MM.1S (cell line): ENCODE measurements at regions not wholly inside any gene's neighbourhood (a gene's known extent, or its start where the extent isn't known, plus 50 kb on each side); places are given as distances from the start of the nearest gene placed in this dataset.
"Not testable (repeated sequence)": the region's sequence is repeated elsewhere in the genome, so short reads cannot be mapped to it uniquely, and the experiment has no call there.

Source experiments
- DNase-seq: peaks from one replicate; pipeline ENCODE4 v3.0.0-alpha.2; 2015
- H2AFZ ChIP-seq: fragments of 300-600 bp; sonication (generic); 2 replicates; pipeline ENCODE4 v1.6.0; 2016; ENCODE audit warnings: antibody characterized with exemption, low read length
- H3F3A ChIP-seq: fragments of 300-600 bp; sonication (generic); 2 replicates; pipeline ENCODE4 v1.6.1; 2016; ENCODE audit warnings: mild to moderate bottlenecking, antibody characterized with exemption, low read length, moderate library complexity, mixed read lengths; ENCODE audit not compliant: insufficient read depth
- H3K27ac ChIP-seq: fragments of 300-600 bp; sonication (generic); 2 replicates; pipeline ENCODE4 v1.5.1; 2016; ENCODE audit warnings: mild to moderate bottlenecking, low read length
- H3K27me3 ChIP-seq: fragments of 300-600 bp; sonication (generic); replicated peaks from 2 replicates; pipeline ENCODE4 v1.6.0; 2016; ENCODE audit warnings: low read length; ENCODE audit not compliant: insufficient read depth
- H3K36me3 ChIP-seq: fragments of 300-600 bp; sonication (generic); replicated peaks from 2 replicates; pipeline ENCODE4 v1.6.1; 2016; ENCODE audit warnings: mild to moderate bottlenecking, low read length, mixed read lengths; ENCODE audit not compliant: insufficient read depth
- H3K4me1 ChIP-seq: fragments of 300-600 bp; sonication (generic); 2 replicates; pipeline ENCODE4 v1.6.1; 2016; ENCODE audit warnings: low read length, mixed read lengths
- H3K4me2 ChIP-seq: fragments of 300-600 bp; sonication (generic); 2 replicates; pipeline ENCODE4 v1.6.0; 2016; ENCODE audit warnings: low read depth, low read length
- H3K4me3 ChIP-seq: fragments of 300-600 bp; sonication (generic); 2 replicates; pipeline ENCODE4 v1.5.1; 2016; ENCODE audit warnings: low read length, mixed read lengths
- H3K79me2 ChIP-seq: fragments of 300-600 bp; sonication (generic); 2 replicates; pipeline ENCODE4 v1.6.1; 2016; ENCODE audit warnings: mixed run types, low read length, mixed read lengths
- H3K9ac ChIP-seq: fragments of 300-600 bp; sonication (generic); 2 replicates; pipeline ENCODE4 v1.6.1; 2016; ENCODE audit warnings: low read length, mixed read lengths
- H3K9me2 ChIP-seq: fragments of 300-600 bp; sonication (generic); replicated peaks from 2 replicates; pipeline ENCODE4 v1.6.1; 2016; ENCODE audit warnings: mild to moderate bottlenecking, low read length, mixed read lengths; ENCODE audit not compliant: insufficient read depth
- H3K9me3 ChIP-seq: fragments of 300-600 bp; sonication (generic); replicated peaks from 2 replicates; pipeline ENCODE4 v1.6.1; 2016; ENCODE audit warnings: mild to moderate bottlenecking, low read length, mixed read lengths; ENCODE audit not compliant: insufficient read depth
- H4K20me1 ChIP-seq: fragments of 300-600 bp; sonication (generic); 2 replicates; pipeline ENCODE4 v1.6.1; 2016; ENCODE audit warnings: mild to moderate bottlenecking, low read length, moderate library complexity, mixed read lengths; ENCODE audit not compliant: insufficient read depth
- EZH2 ChIP-seq: fragments of 300-600 bp; sonication (generic); optimal IDR thresholded peaks from 2 replicates; pipeline ENCODE3; 2017; ENCODE audit warnings: low read depth, mild to moderate bottlenecking, antibody characterized with exemption, low read length, mixed read lengths
- EZH2phosphoT487 ChIP-seq: fragments of 300-600 bp; sonication (generic); IDR thresholded peaks from 2 replicates; pipeline ENCODE4 v1.6.1; 2018; ENCODE audit warnings: antibody characterized with exemption, low read length
- TF ChIP-seq, protein P1 (sequence below): fragments of 300-600 bp; sonication (generic); IDR thresholded peaks from 2 replicates; pipeline ENCODE4 v1.5.1; 2016; ENCODE audit warnings: antibody characterized with exemption, low read length, mixed read lengths

DNA sequence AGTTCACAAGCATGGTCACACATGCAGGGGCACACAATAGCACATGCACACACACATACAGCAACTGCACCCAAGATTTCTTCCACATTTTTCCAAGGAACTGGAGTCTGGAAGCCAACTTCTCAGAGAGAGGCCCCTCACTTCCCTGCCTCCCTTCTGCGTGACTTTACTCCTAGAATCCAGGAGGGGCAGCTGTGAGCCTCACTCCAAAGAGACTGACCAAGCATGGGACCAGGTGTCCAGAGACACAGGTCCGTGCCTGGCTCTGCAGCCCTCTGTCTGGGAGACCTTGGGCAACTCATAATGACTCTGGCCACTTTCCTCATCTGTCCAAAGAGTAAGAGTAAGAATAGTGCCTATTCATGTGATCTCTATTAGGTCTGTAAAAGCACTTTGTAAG is 104.7 kb upstream of the TMEM132E start:
- no peak overlapping the region for H3K9ac ChIP-seq
- H3K4me3 ChIP-seq: no peak overlapping the region
- no peak overlapping the region for H3K4me2 ChIP-seq
- no peaks in the 10 kb centered on the region for H3K36me3 ChIP-seq
- H3K9me2 ChIP-seq: no peaks in the 10 kb centered on the region
- no peaks in the 10 kb centered on the region for H3K79me2 ChIP-seq
- H4K20me1 ChIP-seq: no peaks in the 10 kb centered on the region
- H3K4me1 ChIP-seq: no peaks in the 10 kb centered on the region
- TF ChIP-seq, protein P1, sequence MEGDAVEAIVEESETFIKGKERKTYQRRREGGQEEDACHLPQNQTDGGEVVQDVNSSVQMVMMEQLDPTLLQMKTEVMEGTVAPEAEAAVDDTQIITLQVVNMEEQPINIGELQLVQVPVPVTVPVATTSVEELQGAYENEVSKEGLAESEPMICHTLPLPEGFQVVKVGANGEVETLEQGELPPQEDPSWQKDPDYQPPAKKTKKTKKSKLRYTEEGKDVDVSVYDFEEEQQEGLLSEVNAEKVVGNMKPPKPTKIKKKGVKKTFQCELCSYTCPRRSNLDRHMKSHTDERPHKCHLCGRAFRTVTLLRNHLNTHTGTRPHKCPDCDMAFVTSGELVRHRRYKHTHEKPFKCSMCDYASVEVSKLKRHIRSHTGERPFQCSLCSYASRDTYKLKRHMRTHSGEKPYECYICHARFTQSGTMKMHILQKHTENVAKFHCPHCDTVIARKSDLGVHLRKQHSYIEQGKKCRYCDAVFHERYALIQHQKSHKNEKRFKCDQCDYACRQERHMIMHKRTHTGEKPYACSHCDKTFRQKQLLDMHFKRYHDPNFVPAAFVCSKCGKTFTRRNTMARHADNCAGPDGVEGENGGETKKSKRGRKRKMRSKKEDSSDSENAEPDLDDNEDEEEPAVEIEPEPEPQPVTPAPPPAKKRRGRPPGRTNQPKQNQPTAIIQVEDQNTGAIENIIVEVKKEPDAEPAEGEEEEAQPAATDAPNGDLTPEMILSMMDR: no peak
- no peak for TF ChIP-seq EZH2
- no peak for TF ChIP-seq EZH2phosphoT487
- no peaks in the 10 kb centered on the region for H3F3A ChIP-seq
- H3K27me3 ChIP-seq: no peaks in the 10 kb centered on the region
- H3K9me3 ChIP-seq: no peaks in the 10 kb centered on the region
- no peak for DNase-seq
- H3K27ac ChIP-seq: no peak overlapping the region
- H2AFZ ChIP-seq: no peak overlapping the region

DNA sequence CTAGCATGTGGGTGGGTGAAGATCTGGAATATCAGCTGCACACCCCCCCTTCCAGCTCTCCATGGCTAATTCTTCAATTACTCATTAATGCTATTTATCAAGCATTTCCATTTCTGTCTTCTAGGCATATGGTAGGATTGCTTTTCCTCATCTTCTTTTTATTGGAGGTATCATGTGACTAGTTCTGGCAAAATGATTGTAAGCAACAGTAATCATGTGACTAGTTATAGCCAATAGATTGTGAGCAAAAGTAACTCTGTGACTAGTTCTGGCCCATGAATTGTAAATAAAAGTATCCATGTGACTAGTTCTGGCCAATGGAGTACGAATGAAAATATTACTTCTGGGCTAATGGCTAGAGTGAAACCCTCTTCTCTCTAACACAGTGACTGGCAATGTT is 107.0 kb upstream of the TMEM132E start:
- Histone ChIP-seq H3K9ac (no peak overlapping the region), H3K4me3 (no peak overlapping the region), H3K36me3 (no peaks in the 10 kb centered on the region), H3F3A (no peaks in the 10 kb centered on the region), H2AFZ (no peak overlapping the region), H3K79me2 (no peaks in the 10 kb centered on the region), H3K4me2 (no peak overlapping the region), H3K9me2 (no peaks in the 10 kb centered on the region), H3K27me3 (no peaks in the 10 kb centered on the region), H3K4me1 (no peaks in the 10 kb centered on the region), H3K27ac (no peak overlapping the region), H3K9me3 (no peaks in the 10 kb centered on the region), H4K20me1 (no peaks in the 10 kb centered on the region)
- DNase-seq: no peak
- TF ChIP-seq EZH2phosphoT487 (no peak), EZH2 (no peak)
- TF ChIP-seq, protein P1: no peak

DNA sequence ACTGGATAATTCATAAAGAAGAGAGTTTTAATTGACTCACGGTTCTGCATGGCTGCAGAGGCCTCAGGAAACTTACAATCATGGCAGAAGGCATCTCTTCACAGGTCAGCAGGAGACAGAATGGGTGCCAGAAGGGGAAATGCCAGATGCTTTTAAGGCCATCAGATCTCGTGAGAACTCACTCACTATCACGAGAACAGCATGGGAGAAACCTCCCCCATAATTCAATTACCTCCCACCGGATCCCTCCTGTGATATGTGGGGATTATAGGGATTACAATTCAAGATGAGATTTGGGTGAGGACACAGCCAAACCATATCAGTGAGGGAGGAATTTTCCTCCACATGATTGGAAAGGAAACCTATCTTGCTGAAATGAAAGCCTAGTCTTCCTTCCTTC is 108.1 kb upstream of the TMEM132E start:
- not testable (repeated sequence) for H4K20me1 ChIP-seq, H3K4me2 ChIP-seq, H2AFZ ChIP-seq, H3K79me2 ChIP-seq, H3K9me2 ChIP-seq, H3K36me3 ChIP-seq, H3K4me3 ChIP-seq, DNase-seq, H3K9me3 ChIP-seq, H3K27ac ChIP-seq, H3K27me3 ChIP-seq, H3K4me1 ChIP-seq, H3F3A ChIP-seq, H3K9ac ChIP-seq

DNA sequence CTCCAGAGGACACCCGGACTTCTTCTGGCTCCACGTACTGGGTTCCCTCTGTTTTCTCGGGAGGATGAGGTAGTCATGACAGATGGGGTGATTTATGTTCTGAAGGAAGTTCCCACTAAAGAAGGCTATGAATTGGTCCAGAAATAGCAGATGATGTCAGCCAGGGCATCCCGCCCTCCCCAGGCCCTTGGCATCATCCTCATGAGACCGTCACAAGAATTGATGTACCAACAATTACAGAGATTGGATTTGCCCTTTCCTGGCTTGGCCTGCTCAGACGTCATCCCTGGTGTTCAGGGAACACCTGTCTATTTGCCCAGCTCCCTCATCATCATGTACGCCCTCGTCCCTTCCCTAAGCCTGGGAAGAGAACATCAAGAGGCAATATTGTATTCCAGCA is 102.8 kb upstream of the CCL1 start:
- H3K4me3 ChIP-seq: no peak overlapping the region
- TF ChIP-seq, protein P1: no peak
- TF ChIP-seq EZH2: no peak
- no peak for TF ChIP-seq EZH2phosphoT487
- no peak overlapping the region for H2AFZ ChIP-seq
- H3K4me1 ChIP-seq: peaks cover 17% of the 10 kb centered on the region
- H3K9ac ChIP-seq: no peak overlapping the region
- H3K9me3 ChIP-seq: no peaks in the 10 kb centered on the region
- no peaks in the 10 kb centered on the region for H4K20me1 ChIP-seq
- H3K27me3 ChIP-seq: no peaks in the 10 kb centered on the region
- H3K4me2 ChIP-seq: no peak overlapping the region
- DNase-seq: no peak
- H3K36me3 ChIP-seq: no peaks in the 10 kb centered on the region
- H3K79me2 ChIP-seq: no peaks in the 10 kb centered on the region
- no peak overlapping the region for H3K27ac ChIP-seq
- H3F3A ChIP-seq: no peaks in the 10 kb centered on the region
- no peaks in the 10 kb centered on the region for H3K9me2 ChIP-seq
